Activated T-cell treated with anti-CD3 and anti-CD28 coated beads for 24 hours (primary cell): ENCODE measurements at regions not wholly inside any gene's neighbourhood (a gene's known extent, or its start where the extent isn't known, plus 50 kb on each side); places are given as distances from the start of the nearest gene placed in this dataset.

Experiments
- DNase-seq: peaks from one replicate; pipeline ENCODE4 v3.0.0-alpha.2; 2020; ENCODE audit warnings: low read depth

DNA sequence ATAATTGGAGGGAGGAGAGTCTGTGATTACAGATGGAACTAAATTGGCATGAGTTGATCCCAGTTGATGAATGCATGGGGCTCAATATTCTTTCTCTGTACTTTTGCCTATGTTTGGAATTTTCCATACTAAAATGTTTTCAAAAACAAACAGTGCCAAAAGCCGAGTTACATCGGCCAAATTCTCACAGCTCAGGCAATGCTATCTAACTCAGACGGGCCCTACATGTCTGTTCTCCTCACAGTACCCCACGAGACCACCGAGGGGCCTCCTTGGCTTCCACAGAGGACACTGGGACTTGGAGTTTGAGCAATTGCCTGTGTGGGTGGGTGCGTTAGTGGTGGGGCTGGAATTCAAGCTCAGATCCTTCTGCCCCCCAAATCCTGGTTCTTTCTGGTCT is 413.2 kb downstream of the CDH26 start:
- DNase-seq: no peak

DNA sequence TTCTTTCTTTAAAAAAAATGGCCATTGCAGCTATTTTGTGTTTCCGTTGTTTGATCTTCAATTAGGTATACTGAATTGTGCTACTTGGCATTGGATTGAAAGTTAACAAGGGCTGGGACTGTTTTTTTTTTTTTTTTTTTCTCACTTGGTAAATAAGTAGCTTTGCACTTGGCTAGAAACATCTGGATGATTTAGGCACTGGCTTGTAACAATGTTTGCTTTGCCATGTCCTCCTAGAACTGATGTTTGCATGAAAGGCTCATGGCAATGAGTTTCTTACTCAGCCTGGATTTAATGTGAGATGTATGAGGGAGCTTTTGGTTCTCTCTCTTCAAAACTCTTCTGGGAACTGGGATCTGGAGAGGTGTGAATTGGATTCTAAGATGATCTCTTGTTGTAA is 414.1 kb downstream of the CDH26 start:
- no peak for DNase-seq

DNA sequence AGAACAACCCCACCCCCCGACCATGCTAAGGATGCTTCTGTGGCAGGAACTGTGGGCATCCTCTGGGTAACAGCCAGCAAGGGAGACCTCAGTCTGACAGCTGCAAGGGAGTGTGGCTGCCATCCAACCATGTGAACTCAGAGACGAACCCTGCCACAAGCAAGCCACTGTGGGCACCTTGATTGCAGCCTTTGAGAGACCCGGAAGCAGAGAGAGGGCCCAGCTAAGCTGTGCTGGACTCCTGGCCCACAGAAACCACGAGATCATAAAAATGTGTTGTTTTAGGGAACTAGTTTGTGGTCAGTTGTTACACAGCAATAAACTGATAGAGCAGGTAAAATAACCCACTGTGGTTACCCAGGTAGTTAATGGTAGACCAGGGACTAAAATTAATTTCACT is 414.6 kb downstream of the CDH26 start:
- no peak for DNase-seq

DNA sequence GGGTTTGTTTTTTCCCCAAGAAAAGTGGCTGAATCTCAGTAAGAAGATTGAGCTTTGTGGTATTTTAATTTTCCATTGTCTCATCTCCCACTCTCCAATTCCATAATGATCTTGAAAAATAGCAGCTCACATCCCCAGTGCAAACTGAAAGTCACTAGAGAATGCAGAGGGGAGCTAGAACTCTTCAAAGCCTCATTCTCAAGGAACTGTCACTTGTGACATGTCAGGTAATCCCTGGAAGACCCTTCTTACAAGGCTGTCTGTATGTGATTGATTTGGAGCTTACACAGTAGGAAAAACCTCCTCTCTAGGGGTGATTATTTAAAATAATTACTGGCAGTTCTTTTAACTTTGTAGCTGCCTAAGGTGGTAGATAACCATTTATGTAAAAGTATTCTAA is 420.4 kb downstream of the CDH26 start:
- DNase-seq: no peak

DNA sequence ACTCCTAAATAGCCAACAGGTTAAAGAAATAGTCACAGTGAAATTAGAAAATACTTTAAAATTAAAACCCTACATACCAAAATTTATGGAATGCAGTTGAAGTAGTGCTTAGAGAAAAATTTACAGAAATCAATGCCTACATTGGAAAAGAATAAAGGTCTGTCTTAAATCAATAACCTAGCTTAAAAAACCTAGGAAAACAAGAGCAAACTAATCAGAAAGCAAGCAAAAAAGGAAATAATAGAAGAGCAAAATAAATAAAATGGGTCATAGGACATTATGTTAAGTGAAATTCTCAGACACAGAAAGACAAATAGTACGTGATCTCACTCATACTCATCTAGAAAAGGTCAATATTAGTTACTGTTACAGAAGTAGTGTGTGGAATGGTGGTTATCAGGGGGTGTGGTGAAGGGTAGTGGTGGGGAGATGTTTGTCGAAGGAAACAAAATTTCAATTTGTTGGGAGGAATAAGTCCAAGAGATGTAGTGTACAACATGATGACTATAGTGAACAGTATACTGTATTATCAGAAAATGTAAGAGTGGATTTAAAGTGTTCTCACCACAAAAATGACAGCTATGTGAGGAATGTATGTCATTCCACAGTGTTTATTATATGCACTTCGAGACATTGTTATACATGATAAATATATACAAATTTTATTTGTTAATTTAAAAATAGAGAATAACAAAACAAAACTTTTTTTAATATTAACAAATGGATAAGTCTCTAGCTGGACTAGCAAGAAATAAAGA is 423.6 kb downstream of the CDH26 start:
- no peak for DNase-seq

DNA sequence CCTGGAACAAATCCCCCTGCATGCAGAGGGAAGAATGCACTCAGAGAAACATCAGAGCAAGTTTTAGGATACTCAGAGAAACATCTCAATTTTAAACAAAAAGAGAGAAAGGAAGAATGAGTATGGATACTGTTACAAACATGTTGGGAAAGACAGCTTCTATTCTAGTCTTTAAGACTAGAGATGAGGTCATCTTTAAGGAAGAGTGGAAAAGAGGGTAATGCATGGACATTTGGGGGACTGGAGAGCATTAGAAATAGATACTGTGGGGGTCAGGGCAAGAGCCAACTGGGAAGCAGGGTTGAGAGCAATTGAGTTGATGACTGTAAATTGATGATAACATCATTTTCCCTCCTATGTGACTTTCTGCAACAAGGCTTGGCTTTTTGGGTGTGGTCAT is 431.2 kb downstream of the CDH26 start:
- no peak for DNase-seq

DNA sequence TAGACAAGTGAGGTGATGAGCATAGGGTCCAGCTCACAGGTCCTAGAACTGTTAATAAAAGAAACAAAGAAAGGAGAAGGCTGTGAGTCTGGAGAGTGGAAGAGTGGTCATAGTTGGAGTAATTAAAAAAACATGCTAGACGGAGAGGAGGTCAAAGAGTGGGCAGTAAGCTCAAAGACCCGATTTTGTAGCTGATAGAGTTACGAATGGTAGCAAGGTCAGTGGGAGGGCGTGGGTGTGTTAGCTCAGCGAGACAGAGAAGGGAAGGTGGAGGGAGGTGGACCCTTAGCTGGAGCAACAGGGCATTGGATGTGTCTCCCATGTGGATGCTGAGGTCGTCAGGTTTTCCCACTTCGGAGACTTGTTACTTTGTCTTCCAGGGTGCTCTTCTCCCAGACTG is 431.7 kb downstream of the CDH26 start:
- DNase-seq: no peak

DNA sequence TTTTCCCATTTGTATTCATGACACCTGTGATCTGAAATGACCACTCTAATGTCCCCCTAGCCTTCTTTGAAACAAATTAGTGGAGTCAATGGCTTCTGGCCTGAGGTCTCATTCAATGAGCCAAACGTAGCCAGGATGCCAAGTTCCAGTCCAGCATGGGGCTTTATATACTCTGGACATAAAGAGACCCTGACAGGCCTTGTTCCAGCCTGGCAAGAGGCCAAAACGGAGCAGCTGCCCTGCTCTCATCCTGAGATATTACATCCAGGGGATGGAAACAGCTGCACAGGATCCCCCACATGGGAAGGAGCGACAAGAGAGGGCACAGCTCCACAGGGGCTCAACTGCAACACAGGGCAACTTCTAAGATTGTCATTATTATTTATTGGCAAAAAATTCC is 437.8 kb downstream of the CDH26 start:
- DNase-seq: no peak

DNA sequence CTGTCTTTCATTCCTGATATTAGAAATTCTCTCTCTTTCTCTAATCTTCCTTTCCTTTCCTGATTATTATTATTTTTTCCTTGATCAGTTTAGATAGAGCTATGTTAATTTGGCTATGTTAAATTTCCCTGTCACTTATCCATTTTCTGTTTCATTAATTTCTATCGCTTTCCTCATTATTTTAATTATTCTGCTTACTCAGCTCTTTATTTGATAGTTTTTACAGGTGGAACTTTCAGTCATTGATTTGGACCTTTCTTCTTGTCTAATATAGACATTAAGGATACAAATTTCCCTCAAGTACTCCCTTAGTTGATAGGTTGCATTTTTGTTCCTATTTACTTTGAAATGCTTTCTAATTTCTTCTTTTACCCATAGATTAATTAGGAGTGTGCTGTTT is 442.3 kb downstream of the CDH26 start:
- DNase-seq: no peak

DNA sequence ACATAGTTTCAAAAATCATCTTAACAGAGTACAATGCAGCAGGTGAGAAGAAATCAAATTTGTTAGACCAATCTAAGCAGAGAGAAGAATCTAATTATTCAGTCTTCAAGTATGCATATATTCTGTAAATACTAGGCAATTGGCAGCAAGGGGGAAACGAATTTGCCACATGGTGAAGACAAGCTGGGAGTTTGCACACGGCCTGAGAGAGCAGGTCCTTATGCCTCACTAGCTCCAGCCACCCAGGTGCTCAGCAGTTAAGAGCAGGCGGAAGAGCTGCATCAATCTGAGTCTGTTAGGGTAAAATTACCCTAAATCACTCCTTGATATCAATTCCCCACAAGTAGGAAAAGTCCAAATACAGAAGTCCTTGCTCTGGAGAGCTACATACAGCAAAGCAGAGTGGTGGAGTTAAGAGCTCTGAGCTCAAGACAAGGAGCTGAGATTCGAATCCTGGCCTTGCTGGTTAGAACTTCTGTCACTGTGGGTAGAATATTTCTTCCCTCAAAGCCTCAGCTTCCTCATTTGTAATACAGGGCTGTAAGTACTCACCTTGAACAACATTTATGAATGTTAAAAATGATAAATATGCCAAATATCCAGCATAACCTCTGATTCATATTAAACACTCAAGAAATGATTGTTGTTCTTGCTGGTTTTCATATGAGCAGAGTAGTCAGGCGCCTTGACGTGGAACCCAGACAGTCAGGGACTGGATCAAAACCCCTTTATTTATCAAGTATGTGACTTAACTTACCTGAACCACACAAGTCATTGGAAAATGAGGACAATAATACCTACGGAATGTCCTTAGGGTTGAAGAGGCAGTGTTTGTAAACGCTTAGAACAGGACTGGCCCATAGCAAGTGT is 444.2 kb downstream of the CDH26 start:
- DNase-seq: no peak

DNA sequence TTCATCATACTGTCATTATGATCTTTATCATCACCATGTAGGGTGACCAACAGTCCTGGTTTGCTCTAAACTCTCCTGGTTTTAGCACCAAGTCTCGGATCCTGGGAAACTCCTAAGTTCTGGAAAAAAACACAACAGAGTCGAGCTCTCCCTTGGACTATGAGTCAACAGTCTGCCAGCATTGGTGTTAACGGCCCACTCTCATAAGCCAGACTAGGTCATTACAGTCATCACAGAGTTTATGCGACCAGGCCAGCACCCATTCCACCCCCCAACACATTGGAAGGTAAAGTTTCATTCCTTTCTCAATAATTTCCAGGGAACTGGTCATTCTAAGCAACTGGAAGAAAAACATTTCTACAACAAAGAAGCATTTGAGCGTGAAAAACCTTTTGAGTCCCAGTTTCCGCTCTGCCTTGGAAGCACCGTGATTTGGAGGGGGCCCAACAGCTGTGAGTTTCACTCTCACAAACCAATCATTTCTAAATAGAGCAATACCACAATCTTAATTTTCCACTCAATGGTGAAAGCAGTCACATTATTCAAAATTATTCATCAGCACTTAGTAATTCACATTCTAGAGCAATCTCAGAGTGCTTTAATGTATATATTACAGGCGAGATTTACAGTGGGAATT is 445.0 kb downstream of the CDH26 start:
- DNase-seq: no peak

DNA sequence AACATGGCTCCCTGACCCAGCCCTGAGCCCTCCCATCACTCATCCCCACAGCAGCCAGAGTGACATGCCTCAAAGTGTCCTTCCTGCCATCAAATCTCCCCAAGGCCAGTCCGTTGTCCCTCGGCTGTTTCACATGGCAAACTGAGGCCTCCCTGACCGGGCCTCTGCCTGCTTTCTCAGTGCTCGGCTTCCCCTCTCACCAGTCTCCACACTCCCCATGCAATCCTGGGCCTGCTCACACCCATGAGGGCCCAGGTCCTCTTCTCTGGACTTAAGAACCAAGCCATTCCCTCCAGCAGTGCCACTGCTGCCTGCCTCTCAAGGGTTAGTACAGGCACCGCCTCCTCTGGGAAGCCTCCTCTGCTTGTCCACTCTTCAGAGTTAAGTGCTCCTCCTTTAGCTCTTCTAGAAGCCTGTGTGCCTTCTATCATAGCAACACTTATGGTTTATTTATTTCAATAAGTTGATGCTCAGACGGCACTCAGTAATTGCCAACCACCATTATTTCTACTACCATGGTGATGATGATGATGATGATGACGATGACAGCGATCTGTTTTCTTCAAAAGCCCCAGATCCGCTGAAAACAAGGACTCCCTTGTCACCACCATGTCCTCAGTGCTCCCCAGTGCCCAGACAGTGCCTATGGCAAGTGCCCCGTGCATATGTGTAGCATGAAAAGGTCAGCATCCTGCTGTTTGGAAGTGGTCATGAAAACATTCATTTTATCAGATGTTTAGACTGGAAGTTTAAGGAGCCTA is 449.0 kb downstream of the CDH26 start:
- no peak for DNase-seq

DNA sequence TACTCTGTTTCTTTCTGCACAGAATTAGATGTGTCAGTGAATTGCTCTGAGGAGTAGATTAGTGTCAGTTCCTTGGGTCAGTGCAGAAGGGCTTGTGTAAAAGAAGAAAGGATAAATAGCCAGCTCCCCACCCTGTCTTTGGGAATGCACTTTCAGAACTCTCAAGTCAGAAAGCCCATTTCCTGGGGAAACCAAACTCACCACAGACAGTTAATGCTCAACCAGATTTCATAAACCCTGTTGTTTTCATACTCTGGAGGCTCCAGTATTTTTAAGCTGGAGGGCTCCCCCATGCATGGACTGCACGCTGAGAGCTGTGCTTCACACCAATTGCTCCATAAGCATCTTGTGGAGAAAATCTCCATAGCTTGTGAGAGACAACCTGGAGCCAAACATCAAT is 449.7 kb downstream of the CDH26 start:
- no peak for DNase-seq

DNA sequence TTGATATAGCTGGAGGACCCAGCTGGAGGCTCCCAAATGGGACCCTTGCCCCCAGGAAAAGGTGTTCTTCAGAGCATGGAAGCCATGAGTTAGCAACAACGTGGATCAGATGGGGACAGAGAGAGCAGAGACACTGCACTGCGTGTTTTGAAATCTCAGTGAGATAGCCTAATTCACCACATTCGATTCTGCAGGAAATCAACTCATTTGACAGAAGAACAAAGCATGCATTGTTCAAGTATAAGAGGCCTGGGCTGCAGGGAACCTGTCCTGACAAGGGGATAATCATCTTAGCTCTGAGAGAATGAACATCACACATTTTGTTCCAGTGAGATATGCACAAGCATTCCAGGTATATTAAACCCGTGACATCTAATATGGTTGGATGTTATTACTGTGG is 450.2 kb downstream of the CDH26 start:
- DNase-seq: no peak

DNA sequence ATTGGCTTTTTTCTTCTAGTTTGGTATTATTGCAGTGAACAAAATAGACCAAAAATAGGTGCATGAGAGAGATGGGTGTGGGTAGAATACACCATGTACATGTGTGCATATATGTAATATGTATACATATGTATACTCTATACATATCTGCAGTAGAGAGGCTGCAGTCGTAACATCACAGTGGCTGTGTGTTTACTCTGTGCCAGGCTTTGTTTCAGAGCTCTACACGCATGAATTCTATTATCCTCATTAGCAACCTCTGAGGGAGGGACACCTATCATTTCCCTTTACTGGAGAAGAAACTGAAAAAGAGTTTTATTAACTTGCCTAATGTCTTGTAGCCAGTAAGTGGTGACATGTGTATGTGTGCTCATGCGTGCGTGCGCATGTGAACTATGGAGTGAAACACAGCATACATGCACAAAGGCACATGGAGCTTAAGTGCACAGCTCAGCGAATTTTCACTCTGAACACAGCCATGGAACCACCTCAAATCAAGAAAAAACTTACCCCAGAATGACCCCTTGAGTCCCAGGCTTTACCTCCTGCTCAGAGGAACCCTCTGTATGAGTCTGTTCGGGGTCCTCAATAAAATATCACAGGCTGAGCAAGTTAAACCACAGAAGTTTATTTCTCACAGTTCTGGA is 452.5 kb downstream of the CDH26 start:
- no peak for DNase-seq

DNA sequence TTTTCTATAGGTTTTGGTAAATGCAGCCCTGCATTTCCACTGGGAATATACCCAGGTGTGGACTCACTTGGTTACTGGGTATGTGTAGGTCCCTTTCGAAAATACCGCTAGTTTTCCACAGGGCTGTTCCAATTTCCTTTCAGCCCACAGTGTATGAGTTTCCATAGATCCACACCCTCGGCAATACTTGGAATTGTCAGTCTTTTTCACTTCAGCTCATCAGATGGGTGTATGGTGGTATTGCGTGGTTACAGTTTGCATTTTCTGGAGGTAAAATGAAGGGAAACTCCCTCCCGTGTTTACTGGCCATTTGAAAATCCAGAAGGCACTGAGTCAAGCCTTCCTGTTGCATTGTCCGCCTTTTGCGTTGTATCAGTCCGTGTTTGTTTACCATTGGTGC is 453.6 kb downstream of the CDH26 start:
- DNase-seq: no peak

DNA sequence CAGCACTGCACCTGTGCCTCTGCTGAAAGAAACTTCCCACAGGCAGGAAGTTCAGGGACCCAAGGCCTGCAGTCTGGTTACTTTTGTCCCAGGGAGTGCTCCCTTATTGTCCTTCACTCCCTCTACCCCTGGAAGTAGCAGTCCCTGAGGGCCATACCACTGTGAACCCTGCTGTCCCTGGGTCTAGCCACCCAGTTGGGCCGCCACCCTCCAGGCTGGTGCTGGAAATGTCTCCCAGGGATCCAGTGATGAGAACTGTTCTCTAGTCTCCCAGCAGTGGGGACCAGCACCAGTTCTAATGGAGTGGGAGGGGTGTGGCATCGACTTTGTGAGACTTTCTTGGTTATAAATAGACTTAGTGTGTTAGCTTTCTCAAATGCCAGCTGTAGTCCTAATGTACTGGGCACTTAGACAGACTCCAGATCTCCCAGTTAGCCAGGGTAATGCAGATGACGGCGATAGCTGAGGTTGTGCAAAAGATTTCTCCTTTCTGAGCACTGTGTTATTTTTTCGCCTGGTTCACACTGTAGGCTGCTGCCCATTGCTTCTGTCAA is 462.5 kb downstream of the CDH26 start:
- no peak for DNase-seq

DNA sequence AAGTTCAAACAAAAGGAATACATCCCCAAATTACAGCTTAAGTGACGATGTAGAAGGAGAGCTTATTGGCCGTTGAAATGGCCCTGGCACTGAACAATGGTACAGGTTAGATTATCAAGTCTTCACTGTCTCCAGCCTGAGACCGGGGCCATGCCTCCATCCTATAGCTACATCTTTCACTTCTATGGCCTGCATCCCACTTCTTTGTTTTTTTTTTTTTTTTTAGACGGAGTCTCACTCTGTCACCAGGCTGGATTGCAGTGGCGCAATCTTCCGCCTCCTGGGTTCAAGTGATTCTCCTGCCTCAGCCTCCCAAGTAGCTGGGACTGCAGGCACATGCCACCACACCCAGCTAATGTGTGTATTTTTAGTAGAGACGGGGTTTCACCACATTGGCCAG is 464.6 kb downstream of the CDH26 start:
- no peak for DNase-seq

DNA sequence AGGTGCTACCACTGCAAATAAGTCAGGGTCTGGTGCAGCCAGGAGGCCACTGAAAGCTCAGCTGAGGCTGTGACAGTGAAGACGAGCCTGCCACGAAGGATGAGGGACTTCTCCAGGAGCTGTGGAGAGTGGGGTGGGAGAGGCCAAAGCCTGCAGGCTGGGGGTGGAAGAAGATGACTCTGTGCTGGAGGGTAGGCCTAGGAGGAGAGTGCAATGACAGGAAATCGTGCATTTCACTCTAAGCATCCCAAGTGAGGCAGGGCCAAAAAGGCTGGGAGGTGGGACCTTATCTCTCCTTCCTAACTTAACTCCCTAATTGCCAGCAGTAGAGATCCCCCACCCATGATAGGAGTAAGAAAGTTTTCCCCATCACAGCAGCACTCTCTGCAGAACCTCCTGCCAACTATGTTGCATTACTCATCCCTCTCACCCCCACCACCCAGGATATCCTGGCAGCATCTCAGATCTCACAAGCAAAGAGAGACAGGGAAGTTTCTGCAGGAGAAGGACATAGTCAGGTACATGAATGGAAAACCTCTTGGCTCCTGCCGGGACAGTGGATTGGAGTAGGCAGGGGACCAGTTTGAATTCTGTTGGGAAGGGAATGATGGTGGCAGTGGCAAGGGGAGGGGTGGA is 466.2 kb downstream of the CDH26 start:
- DNase-seq: no peak

DNA sequence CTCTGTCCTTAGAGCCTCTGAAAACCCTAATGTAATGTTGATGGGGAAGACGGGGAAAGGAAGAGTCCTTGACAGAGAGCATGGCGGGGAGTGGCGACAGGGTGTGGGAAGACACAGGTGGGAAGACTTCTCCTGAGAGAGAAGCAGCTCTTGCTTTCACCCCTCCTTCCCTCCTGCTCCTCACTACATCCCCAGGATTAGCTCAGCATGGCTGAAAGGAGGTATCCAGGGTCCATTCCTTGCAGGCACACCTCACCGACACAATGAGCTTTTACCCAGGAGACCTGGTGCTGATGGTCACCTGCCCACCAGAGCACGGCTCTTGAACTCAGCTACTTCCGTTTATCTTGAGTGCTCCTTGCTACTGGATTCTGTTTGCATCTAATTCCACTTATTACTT is 469.3 kb downstream of the CDH26 start:
- no peak for DNase-seq

DNA sequence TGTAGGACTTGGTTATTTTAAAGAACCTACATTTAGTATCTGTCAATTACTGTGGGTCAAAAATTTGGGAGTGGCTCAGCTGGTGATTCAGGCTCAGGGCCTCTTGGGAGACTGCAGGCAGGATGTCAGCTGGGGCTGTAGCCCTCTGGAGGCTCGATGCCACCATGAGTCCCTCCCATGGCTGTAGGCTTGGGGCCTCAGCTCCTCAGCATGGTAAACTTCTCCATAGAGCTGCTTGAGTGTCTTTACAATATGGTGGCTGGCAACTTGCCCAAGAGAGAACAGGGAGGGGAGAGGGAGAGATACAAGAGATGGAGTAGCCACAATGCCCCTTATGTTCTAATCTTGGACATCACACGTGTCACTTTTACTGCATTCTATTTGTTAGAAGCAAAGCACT is 470.4 kb downstream of the CDH26 start:
- no peak for DNase-seq
